H54 (cell line): ENCODE measurements at regions not wholly inside any gene's neighbourhood (a gene's known extent, or its start where the extent isn't known, plus 50 kb on each side); places are given as distances from the start of the nearest gene placed in this dataset.

Experiments
- DNase-seq: peaks from one replicate; pipeline ENCODE4 v3.0.0; 2011; ENCODE audit warnings: low spot score, mixed read lengths; ENCODE audit not compliant: insufficient read length
- FAIRE-seq: peaks from 3 replicates; lab custom pipeline; 2011; peaks lifted over from hg19 to GRCh38; lab: Jason Lieb, UNC
- POLR2A ChIP-seq: IDR thresholded peaks from 2 replicates; pipeline ENCODE4 v1.6.1; 2011; ENCODE audit warnings: low read depth, mild to moderate bottlenecking, low read length

- FAIRE-seq: no peak
These were observed 290.8 kb upstream of the B3GAT1 start for GRCh38 chr11:134702827-134703226.

GRCh38 chr11:134701564-134702165 lies 289.6 kb upstream of the B3GAT1 start:
- DNase-seq (no peak), FAIRE-seq (no peak)
- no peak for TF ChIP-seq POLR2A

More at GRCh38 chr11:134702827-134703226, 290.8 kb upstream of the B3GAT1 start:
- no peak for TF ChIP-seq POLR2A
- DNase-seq: no peak

GRCh38 chr11:134700101-134700640 lies 288.1 kb upstream of the B3GAT1 start:
- DNase-seq: no peak
- no peak for FAIRE-seq
- no peak for TF ChIP-seq POLR2A

GRCh38 chr11:134696455-134696854 lies 284.4 kb upstream of the B3GAT1 start:
- no peak for TF ChIP-seq POLR2A
- DNase-seq (no peak), FAIRE-seq (no peak)

- FAIRE-seq: no peak
- no peak for TF ChIP-seq POLR2A
- no peak for DNase-seq
These were observed 279.9 kb upstream of the B3GAT1 start for GRCh38 chr11:134691985-134692384.

GRCh38 chr11:134691295-134691873 lies 279.3 kb upstream of the B3GAT1 start:
- DNase-seq: no peak
- TF ChIP-seq POLR2A: no peak
- FAIRE-seq: no peak

- no peak for DNase-seq
- FAIRE-seq: no peak
- TF ChIP-seq POLR2A: no peak
These were observed 277.8 kb upstream of the B3GAT1 start for GRCh38 chr11:134689886-134690285.

- TF ChIP-seq POLR2A: no peak
- no peak for FAIRE-seq
- no peak for DNase-seq
These were observed 275.5 kb upstream of the B3GAT1 start for GRCh38 chr11:134687548-134687947.

GRCh38 chr11:134686460-134687061 lies 274.5 kb upstream of the B3GAT1 start:
- FAIRE-seq: no peak
- TF ChIP-seq POLR2A: no peak
- DNase-seq: no peak

- no peak for TF ChIP-seq POLR2A
- no peak for DNase-seq
- no peak for FAIRE-seq
These were observed 273.8 kb upstream of the B3GAT1 start for GRCh38 chr11:134685793-134686380.

GRCh38 chr11:134684576-134684975 lies 272.5 kb upstream of the B3GAT1 start:
- FAIRE-seq: no peak
- TF ChIP-seq POLR2A: no peak
- no peak for DNase-seq

GRCh38 chr11:134683860-134684259 lies 271.8 kb upstream of the B3GAT1 start:
- no peak for DNase-seq
- FAIRE-seq: no peak
- no peak for TF ChIP-seq POLR2A

- no peak for FAIRE-seq
- no peak for DNase-seq
- no peak for TF ChIP-seq POLR2A
These were observed 270.5 kb upstream of the B3GAT1 start for GRCh38 chr11:134682577-134682976.

GRCh38 chr11:134679592-134679991 lies 267.6 kb upstream of the B3GAT1 start:
- no peak for DNase-seq
- no peak for FAIRE-seq
- TF ChIP-seq POLR2A: no peak
